Esophagus (tissue), 2 donors: ENCODE measurements at regions not wholly inside any gene's neighbourhood (a gene's known extent, or its start where the extent isn't known, plus 50 kb on each side); places are given as distances from the start of the nearest gene placed in this dataset.

Experiments
- H3K27ac ChIP-seq, 2 donors: one replicate each; pipeline ENCODE4 v1.5.1; 2013; ENCODE audit warnings: low read depth in 2 of 2, mild to moderate bottlenecking in 2 of 2, inconsistent platforms in 1 of 2, low read length in 1 of 2, moderate library complexity in 1 of 2
- H3K27me3 ChIP-seq, 2 donors: one replicate each; pipeline ENCODE4 v1.6.1; 2013; ENCODE audit warnings: low read length in 2 of 2, control low read depth in 1 of 2, mild to moderate bottlenecking in 1 of 2; ENCODE audit not compliant: insufficient read depth in 2 of 2, control insufficient read depth in 1 of 2
- H3K36me3 ChIP-seq, 2 donors: one replicate each; pipeline ENCODE4 v1.6.1; 2013; ENCODE audit warnings: low read length in 1 of 2; ENCODE audit not compliant: control insufficient read depth in 2 of 2, insufficient read depth in 2 of 2
- H3K4me1 ChIP-seq, 2 donors: one replicate each; pipeline ENCODE4 v1.6.1; 2013; ENCODE audit warnings: low read length in 1 of 2; ENCODE audit not compliant: control insufficient read depth in 2 of 2, insufficient read depth in 2 of 2
- H3K4me3 ChIP-seq, 2 donors: one replicate each; pipeline ENCODE4 v1.5.1; 2013; ENCODE audit warnings: low read length in 2 of 2, mild to moderate bottlenecking in 2 of 2, low read depth in 1 of 2, moderate library complexity in 1 of 2
- H3K9me3 ChIP-seq, 2 donors: one replicate each; pipeline ENCODE4 v1.6.1; 2013; ENCODE audit warnings: mild to moderate bottlenecking in 2 of 2, low read depth in 1 of 2, low read length in 1 of 2, moderate library complexity in 1 of 2; ENCODE audit not compliant: control insufficient read depth in 2 of 2, insufficient read depth in 1 of 2
- WGBS, 2 donors: extraction: QIAGEN DNeasy Blood & Tissue Kit; methylation state at CpG; one replicate each; pipeline ENCODE4 v1.1.7; 2013; 5-methylcytosine and 5-hydroxymethylcytosine counted together
- donor health status: healthy with polysubstance abuse.
- donor health status: Bipolar disorder and iron deficiency.

GRCh38 chr5:61649971-61650370, 317.9 kb downstream of the ZSWIM6 start:
- Histone ChIP-seq H3K27ac (no peak overlapping the region), H3K27me3 (no peaks in the 10 kb centered on the region), H3K9me3 (no peaks in the 10 kb centered on the region), H3K4me1 (no peaks in the 10 kb centered on the region), H3K36me3 (no peaks in the 10 kb centered on the region), H3K4me3 (no peak overlapping the region)
- 89 to 92% methylated on average over 5 of the region's 5 CpGs for WGBS, 2 donors

- Histone ChIP-seq H3K27ac (no peak overlapping the region), H3K27me3 (no peaks in the 10 kb centered on the region), H3K36me3 (no peaks in the 10 kb centered on the region), H3K4me3 (no peak overlapping the region), H3K4me1 (no peaks in the 10 kb centered on the region), H3K9me3 (no peaks in the 10 kb centered on the region)
- WGBS, 2 donors, result 94% methylated on average over 2 of the region's 2 CpGs
These were observed 318.6 kb downstream of the ZSWIM6 start for GRCh38 chr5:61650661-61651060.

GRCh38 chr5:61651195-61651594, 319.1 kb downstream of the ZSWIM6 start:
- no peaks in the 10 kb centered on the region for H3K27me3 ChIP-seq
- 50 to 58% methylated on average over 2 of the region's 2 CpGs for WGBS, 2 donors

GRCh38 chr5:61652916-61653315, 320.9 kb downstream of the ZSWIM6 start:
- H3K27me3 ChIP-seq, result no peaks in the 10 kb centered on the region
- no peak overlapping the region for H3K4me3 ChIP-seq
- H3K36me3 ChIP-seq, result no peaks in the 10 kb centered on the region
- H3K27ac ChIP-seq, result no peak overlapping the region
- no peaks in the 10 kb centered on the region for H3K4me1 ChIP-seq
- H3K9me3 ChIP-seq, result no peaks in the 10 kb centered on the region

More at GRCh38 chr5:61651195-61651594, 319.1 kb downstream of the ZSWIM6 start:
- no peaks in the 10 kb centered on the region for H3K4me1 ChIP-seq
- H3K4me3 ChIP-seq, result no peak overlapping the region
- no peaks in the 10 kb centered on the region for H3K36me3 ChIP-seq
- no peaks in the 10 kb centered on the region for H3K9me3 ChIP-seq
- no peak overlapping the region for H3K27ac ChIP-seq

- Histone ChIP-seq H3K27me3 (no peaks in the 10 kb centered on the region), H3K9me3 (no peaks in the 10 kb centered on the region), H3K36me3 (no peaks in the 10 kb centered on the region), H3K4me1 (no peaks in the 10 kb centered on the region), H3K4me3 (no peak overlapping the region), H3K27ac (no peak overlapping the region)
- 81 to 84% methylated on average over 7 of the region's 7 CpGs for WGBS, 2 donors
These were observed 321.9 kb downstream of the ZSWIM6 start for GRCh38 chr5:61653807-61654580.

GRCh38 chr5:61654876-61655275, 322.8 kb downstream of the ZSWIM6 start:
- Histone ChIP-seq H3K36me3 (no peaks in the 10 kb centered on the region), H3K27ac (no peak overlapping the region), H3K4me1 (no peaks in the 10 kb centered on the region), H3K4me3 (no peak overlapping the region), H3K27me3 (no peaks in the 10 kb centered on the region), H3K9me3 (no peaks in the 10 kb centered on the region)
- WGBS, 2 donors, result 88 to 95% methylated on average over 2 of the region's 2 CpGs

GRCh38 chr5:61657010-61657409, 325.0 kb downstream of the ZSWIM6 start:
- Histone ChIP-seq H3K4me3 (no peak overlapping the region), H3K36me3 (no peaks in the 10 kb centered on the region), H3K27me3 (no peaks in the 10 kb centered on the region), H3K27ac (no peak overlapping the region), H3K9me3 (no peaks in the 10 kb centered on the region), H3K4me1 (no peaks in the 10 kb centered on the region)
- 83 to 87% methylated on average over 7 of the region's 7 CpGs for WGBS, 2 donors

- no peaks in the 10 kb centered on the region for H3K4me1 ChIP-seq
- H3K27ac ChIP-seq, result no peak overlapping the region
- 67 to 73% methylated on average over 3 of the region's 3 CpGs for WGBS, 2 donors
- no peak overlapping the region for H3K4me3 ChIP-seq
- H3K27me3 ChIP-seq, result no peaks in the 10 kb centered on the region
- no peaks in the 10 kb centered on the region for H3K9me3 ChIP-seq
- H3K36me3 ChIP-seq, result no peaks in the 10 kb centered on the region
These were observed 325.6 kb downstream of the ZSWIM6 start for GRCh38 chr5:61657686-61658085.

- no peaks in the 10 kb centered on the region for H3K9me3 ChIP-seq
- H3K4me3 ChIP-seq, result no peak overlapping the region
- H3K27me3 ChIP-seq, result no peaks in the 10 kb centered on the region
- H3K4me1 ChIP-seq, result no peaks in the 10 kb centered on the region
- H3K36me3 ChIP-seq, result no peaks in the 10 kb centered on the region
- WGBS, 2 donors, result 39 to 43% methylated on average over 9 of the region's 9 CpGs
- no peak overlapping the region for H3K27ac ChIP-seq
These were observed 326.5 kb downstream of the ZSWIM6 start for GRCh38 chr5:61658592-61659008.

- no peak overlapping the region for H3K4me3 ChIP-seq
- H3K27me3 ChIP-seq, result no peaks in the 10 kb centered on the region
- 78 to 89% methylated on average over 13 of the region's 13 CpGs for WGBS, 2 donors
- H3K9me3 ChIP-seq, result no peaks in the 10 kb centered on the region
- no peaks in the 10 kb centered on the region for H3K4me1 ChIP-seq
- no peak overlapping the region for H3K27ac ChIP-seq
- H3K36me3 ChIP-seq, result no peaks in the 10 kb centered on the region
These were observed 327.2 kb downstream of the ZSWIM6 start for GRCh38 chr5:61659221-61659696.
